Subcutaneous abdominal adipose tissue (tissue), 5 donors: ENCODE measurements at regions not wholly inside any gene's neighbourhood (a gene's known extent, or its start where the extent isn't known, plus 50 kb on each side); places are given as distances from the start of the nearest gene placed in this dataset.
"Not testable (repeated sequence)": the region's sequence is repeated elsewhere in the genome, so short reads cannot be mapped to it uniquely, and the experiment has no call there.

Source experiments
- H3K27ac ChIP-seq: one replicate; pipeline ENCODE4 v1.7.0; 2013; ENCODE audit warnings: low read depth, mild to moderate bottlenecking, inconsistent platforms, low read length, moderate library complexity
- H3K27me3 ChIP-seq, 5 donors: one replicate each; pipeline ENCODE4 v1.7.0; 2013; ENCODE audit warnings: low read length in 5 of 5, inconsistent platforms in 1 of 5; ENCODE audit not compliant: control insufficient read depth in 5 of 5, insufficient read depth in 4 of 5
- H3K36me3 ChIP-seq, 5 donors: one replicate each; pipeline ENCODE4 v1.7.0; 2013; ENCODE audit warnings: low read length in 5 of 5; ENCODE audit not compliant: control insufficient read depth in 5 of 5, insufficient read depth in 5 of 5
- H3K4me1 ChIP-seq, 5 donors: one replicate each; pipeline ENCODE4 v1.7.0; 2013; ENCODE audit warnings: low read length in 5 of 5, mild to moderate bottlenecking in 3 of 5, moderate library complexity in 1 of 5; ENCODE audit not compliant: control insufficient read depth in 5 of 5, insufficient read depth in 5 of 5
- H3K4me3 ChIP-seq, 5 donors: one replicate each; pipeline ENCODE4 v1.7.0; 2013; ENCODE audit warnings: low read length in 5 of 5, low read depth in 1 of 5
- H3K9ac ChIP-seq, 5 donors: one replicate each; pipeline ENCODE4 v1.7.0; 2013; ENCODE audit warnings: low read length in 5 of 5, mild to moderate bottlenecking in 4 of 5, moderate library complexity in 3 of 5
- H3K9me3 ChIP-seq, 5 donors: one replicate each; pipeline ENCODE4 v1.7.0; 2013; ENCODE audit warnings: low read length in 5 of 5; ENCODE audit not compliant: control insufficient read depth in 5 of 5
- donor health status: healthy.
- donor health status: healthy.
- donor health status: healthy.
- donor health status: healthy.
- donor health status: healthy.

- Histone ChIP-seq H3K27me3 (peaks cover 0 to 17% (median 6%) of the 10 kb centered on the region in 5 donors), H3K9ac (no peak overlapping the region), H3K4me1 (peaks cover 0 to 14% (median 9%) of the 10 kb centered on the region in 5 donors), H3K36me3 (no peaks in the 10 kb centered on the region), H3K4me3 (no peak overlapping the region), H3K27ac (no peak overlapping the region), H3K9me3 (no peaks in the 10 kb centered on the region)
Observed at GRCh38 chr22:26949193-26949592, 291.8 kb downstream of the MIAT start.

DNA sequence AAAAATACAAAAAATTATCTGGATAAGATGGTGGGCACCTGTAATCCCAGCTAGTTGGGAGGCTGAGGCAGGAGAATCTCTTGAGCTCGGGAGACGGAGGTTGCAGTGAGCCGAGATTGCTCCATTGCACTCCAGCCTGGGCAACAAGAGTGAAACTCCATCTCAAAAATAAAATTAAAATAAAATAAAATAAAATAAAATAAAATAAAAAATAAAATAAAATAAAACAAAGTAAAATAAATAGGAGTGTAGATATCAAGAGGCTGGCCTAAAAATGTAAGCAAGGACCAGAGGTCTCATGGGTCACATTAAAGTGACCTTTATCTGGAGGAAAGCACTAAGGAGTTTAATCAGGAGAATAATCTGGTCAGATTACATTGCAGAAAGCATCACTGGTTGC lies 293.8 kb downstream of the MIAT start:
- H3K9me3 ChIP-seq, H3K36me3 ChIP-seq, H3K9ac ChIP-seq, H3K4me3 ChIP-seq, H3K27ac ChIP-seq: not testable (repeated sequence)
- Histone ChIP-seq H3K27me3 (peaks cover 4 to 18% (median 11%) of the 10 kb centered on the region in 5 donors), H3K4me1 (peaks cover 0 to 14% (median 9%) of the 10 kb centered on the region in 5 donors)

DNA sequence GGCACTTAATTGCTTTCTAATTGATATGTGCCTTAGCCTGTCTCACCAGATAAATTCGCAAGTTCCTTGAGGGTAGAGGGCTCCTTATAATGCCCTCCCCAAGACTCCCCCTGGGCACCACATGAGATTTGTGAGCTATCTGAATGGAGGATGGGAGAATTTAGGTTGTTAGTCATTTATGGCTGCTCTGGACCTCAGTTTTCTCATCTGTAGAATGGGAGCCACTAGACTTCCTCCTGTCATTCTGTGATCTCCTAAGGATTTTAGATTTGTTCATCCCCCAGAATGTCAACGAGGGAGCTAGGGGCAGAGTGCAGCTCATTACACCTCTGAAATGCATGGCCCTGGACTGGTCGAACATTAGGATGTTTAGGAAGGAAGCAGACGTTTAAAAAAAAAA lies 294.6 kb downstream of the MIAT start:
- no peaks in the 10 kb centered on the region for H3K9me3 ChIP-seq
- H3K4me1 ChIP-seq = peaks cover 0 to 14% (median 9%) of the 10 kb centered on the region in 5 donors
- H3K9ac ChIP-seq = no peak overlapping the region
- no peak overlapping the region for H3K4me3 ChIP-seq
- H3K36me3 ChIP-seq = no peaks in the 10 kb centered on the region
- peaks cover 4 to 18% (median 11%) of the 10 kb centered on the region in 5 donors for H3K27me3 ChIP-seq
- no peak overlapping the region for H3K27ac ChIP-seq

GRCh38 chr22:26952451-26953011 lies 295.1 kb downstream of the MIAT start:
- no peaks in the 10 kb centered on the region for H3K36me3 ChIP-seq
- peak overlapping the region in 2 of 5 donors; percentile 8 to 30 for H3K4me3 ChIP-seq
- H3K4me1 ChIP-seq = peaks cover 0 to 14% (median 9%) of the 10 kb centered on the region in 5 donors
- no peak overlapping the region for H3K9ac ChIP-seq
- H3K27me3 ChIP-seq = peaks cover 4 to 18% (median 11%) of the 10 kb centered on the region in 5 donors
- H3K9me3 ChIP-seq = no peaks in the 10 kb centered on the region
- no peak overlapping the region for H3K27ac ChIP-seq

DNA sequence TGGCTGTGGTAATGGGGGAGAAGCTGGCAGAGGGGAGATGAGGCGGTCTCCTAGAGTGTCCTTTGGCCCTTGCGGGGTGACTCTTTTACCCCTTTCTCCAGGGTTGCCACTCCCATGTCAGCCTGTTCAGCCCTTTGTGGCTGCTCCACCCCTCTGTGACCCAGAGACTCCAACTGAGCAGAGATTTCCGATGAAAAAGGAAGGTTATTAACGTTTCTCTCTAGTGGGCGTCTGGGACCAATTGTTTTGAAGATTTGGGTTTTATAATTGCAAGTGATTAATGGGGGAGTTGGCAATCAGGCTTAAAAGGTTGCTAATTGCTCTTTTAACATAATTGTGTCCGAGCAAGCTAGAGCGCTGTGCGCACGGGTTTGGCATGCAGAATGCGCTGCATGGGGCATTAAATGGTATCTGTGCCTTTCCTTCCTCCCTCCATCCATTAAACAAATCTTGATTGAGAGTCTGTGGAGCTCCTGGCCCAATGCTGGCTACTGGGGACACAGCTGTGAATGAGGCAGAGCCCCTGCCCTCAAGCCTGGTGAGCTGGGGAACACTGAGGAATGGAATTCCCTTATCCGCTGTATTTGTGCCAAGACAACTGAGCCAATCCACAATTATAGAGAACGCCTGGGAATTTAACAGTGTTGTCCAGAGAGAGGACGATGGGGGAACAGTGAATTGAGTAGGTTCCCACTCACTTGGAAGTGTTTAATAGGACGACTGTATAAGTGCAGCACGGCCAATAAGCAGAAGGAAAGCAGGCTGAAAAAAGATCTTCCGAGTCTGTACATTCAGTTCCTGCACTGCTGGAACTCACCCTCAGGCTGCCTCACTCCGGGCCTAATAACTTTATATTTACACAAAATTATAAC lies 295.9 kb downstream of the MIAT start:
- Histone ChIP-seq H3K4me1 (peaks cover 0 to 14% (median 9%) of the 10 kb centered on the region in 5 donors), H3K36me3 (no peaks in the 10 kb centered on the region), H3K9ac (no peak overlapping the region), H3K4me3 (peak overlapping the region in 3 of 5 donors; percentile 7 to 30 (median 8)), H3K27me3 (peaks cover 4 to 18% (median 11%) of the 10 kb centered on the region in 5 donors), H3K9me3 (no peaks in the 10 kb centered on the region), H3K27ac (no peak overlapping the region)

DNA sequence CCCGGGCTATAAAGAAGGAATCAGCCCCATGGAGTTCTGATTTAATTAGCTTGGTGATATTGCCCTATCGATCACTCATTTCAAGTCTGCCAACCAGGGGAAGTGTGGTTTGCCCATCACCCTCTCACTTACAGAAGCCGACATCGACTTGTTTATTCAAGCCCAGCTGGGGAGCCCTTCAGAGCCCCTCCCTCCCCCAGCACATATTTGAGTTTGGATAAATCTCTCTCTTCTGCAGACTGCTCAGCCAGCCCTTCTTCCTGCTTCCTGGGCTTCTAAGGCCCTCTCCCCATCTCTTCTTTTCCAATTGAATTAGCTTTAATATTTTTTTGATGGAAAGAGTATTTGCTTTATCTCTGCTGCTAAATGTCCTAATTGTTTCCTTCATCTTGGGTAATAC lies 299.0 kb downstream of the MIAT start:
- no peak overlapping the region for H3K4me3 ChIP-seq
- peaks cover 4 to 18% (median 15%) of the 10 kb centered on the region in 5 donors for H3K27me3 ChIP-seq
- H3K4me1 ChIP-seq = peaks cover 0 to 14% (median 9%) of the 10 kb centered on the region in 5 donors
- no peak overlapping the region for H3K27ac ChIP-seq
- H3K36me3 ChIP-seq = no peaks in the 10 kb centered on the region
- no peaks in the 10 kb centered on the region for H3K9me3 ChIP-seq
- no peak overlapping the region for H3K9ac ChIP-seq

GRCh38 chr22:26957176-26957575 lies 299.8 kb downstream of the MIAT start:
- Histone ChIP-seq H3K36me3 (no peaks in the 10 kb centered on the region), H3K27me3 (peaks cover 4 to 17% (median 15%) of the 10 kb centered on the region in 5 donors), H3K4me3 (no peak overlapping the region), H3K9me3 (no peaks in the 10 kb centered on the region), H3K9ac (no peak overlapping the region), H3K27ac (no peak overlapping the region), H3K4me1 (peaks cover 0 to 14% (median 9%) of the 10 kb centered on the region in 5 donors)

DNA sequence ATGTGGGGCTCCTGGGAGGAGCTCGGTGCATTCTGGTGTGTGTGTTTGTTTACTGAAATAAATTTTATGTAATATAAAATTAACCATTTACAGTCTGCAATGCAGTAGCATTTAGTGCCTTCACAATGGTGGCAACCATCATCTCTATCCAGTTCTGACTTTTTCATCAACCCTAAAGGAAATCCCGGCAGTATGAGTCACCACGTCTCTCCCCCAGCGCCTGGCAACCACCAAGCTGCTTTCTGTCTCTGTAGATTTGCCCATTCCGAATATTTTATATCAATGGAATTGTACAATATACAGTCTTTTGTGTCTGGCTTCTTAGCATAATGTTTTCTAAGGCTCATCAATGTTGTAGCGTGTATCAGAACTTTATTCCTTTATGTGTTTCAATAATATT lies 300.5 kb downstream of the MIAT start:
- Histone ChIP-seq H3K27me3 (peaks cover 0 to 17% (median 10%) of the 10 kb centered on the region in 5 donors), H3K4me1 (peaks cover 0 to 8% (median 7%) of the 10 kb centered on the region in 5 donors), H3K9ac (no peak overlapping the region), H3K27ac (no peak overlapping the region), H3K4me3 (no peak overlapping the region), H3K36me3 (no peaks in the 10 kb centered on the region), H3K9me3 (no peaks in the 10 kb centered on the region)

DNA sequence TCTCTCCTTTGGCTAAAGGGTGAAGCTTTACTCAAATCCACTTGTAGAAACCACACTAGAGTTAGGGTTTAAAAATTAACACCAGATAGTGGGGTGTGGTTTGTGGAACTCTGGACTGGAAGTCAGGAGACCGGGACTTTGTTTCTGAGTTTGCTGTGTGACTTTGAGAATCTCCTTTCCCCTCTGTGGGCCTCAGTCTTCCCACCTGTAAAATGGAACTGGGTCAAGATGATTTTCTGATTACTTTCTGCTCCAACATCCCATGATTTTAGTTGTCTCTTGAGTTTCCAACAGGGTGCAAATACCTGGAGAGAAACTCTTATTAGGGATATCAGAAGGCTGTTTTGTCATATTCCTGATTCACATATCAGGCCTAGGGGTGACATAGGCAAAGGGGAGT lies 301.0 kb downstream of the MIAT start:
- Histone ChIP-seq H3K9me3 (no peaks in the 10 kb centered on the region), H3K36me3 (no peaks in the 10 kb centered on the region), H3K9ac (no peak overlapping the region), H3K4me1 (peaks cover 0 to 3% (median 2%) of the 10 kb centered on the region in 5 donors), H3K27ac (no peak overlapping the region), H3K27me3 (peaks cover 0 to 15% (median 5%) of the 10 kb centered on the region in 5 donors), H3K4me3 (no peak overlapping the region)

GRCh38 chr22:26964642-26965041 lies 307.3 kb downstream of the MIAT start:
- H3K36me3 ChIP-seq = no peaks in the 10 kb centered on the region
- H3K27me3 ChIP-seq = peaks cover 0 to 4% (median 0%) of the 10 kb centered on the region in 5 donors
- H3K27ac ChIP-seq = no peak overlapping the region
- H3K9ac ChIP-seq = no peak overlapping the region
- no peaks in the 10 kb centered on the region for H3K4me1 ChIP-seq
- peaks cover 0 to 6% (median 0%) of the 10 kb centered on the region in 5 donors for H3K9me3 ChIP-seq
- no peak overlapping the region for H3K4me3 ChIP-seq
